ENCODE measurements at regions not wholly inside any gene's neighbourhood (a gene's known extent, or its start where the extent isn't known, plus 50 kb on each side); places are given as distances from the start of the nearest gene placed in this dataset.

DNA sequence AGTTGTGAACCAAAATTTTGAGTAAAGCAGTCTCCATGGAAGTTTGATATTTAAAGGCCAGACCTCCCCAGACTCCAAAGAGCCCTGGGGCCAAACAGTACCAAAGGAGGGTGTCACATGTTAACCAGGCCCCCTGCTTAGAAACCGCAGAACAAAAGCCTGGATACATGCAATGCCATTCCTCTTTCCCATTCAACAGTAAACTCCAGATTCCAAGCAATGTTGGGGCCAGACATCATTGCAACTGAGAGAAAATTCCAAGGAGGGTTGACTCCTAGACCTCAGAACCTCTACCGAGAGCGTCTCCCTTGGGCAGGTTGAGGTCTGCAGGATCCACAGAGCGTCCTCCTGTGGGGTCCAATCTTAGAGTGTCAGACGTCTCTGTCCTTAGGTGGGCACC lies 404.4 kb upstream of the SYT4 start:
- Histone ChIP-seq H3K27me3 (no peaks in the 10 kb centered on the region), H3K27ac (no peak overlapping the region), H3K4me1 (no peaks in the 10 kb centered on the region), H3K36me3 (no peaks in the 10 kb centered on the region), H3K4me3 (no peak overlapping the region), H3K9me3 (no peaks in the 10 kb centered on the region)
- DNase-seq = no peak
- no peak for ATAC-seq
- in situ Hi-C loops (cut with MboI; ENCODE audit: low sequenced_read_pairs in 4 of 4) (no loop called here), intact Hi-C loops (cut with DNase I; ENCODE audit: low total_unique reads) (no loop called here)
- TF ChIP-seq, protein P1, sequence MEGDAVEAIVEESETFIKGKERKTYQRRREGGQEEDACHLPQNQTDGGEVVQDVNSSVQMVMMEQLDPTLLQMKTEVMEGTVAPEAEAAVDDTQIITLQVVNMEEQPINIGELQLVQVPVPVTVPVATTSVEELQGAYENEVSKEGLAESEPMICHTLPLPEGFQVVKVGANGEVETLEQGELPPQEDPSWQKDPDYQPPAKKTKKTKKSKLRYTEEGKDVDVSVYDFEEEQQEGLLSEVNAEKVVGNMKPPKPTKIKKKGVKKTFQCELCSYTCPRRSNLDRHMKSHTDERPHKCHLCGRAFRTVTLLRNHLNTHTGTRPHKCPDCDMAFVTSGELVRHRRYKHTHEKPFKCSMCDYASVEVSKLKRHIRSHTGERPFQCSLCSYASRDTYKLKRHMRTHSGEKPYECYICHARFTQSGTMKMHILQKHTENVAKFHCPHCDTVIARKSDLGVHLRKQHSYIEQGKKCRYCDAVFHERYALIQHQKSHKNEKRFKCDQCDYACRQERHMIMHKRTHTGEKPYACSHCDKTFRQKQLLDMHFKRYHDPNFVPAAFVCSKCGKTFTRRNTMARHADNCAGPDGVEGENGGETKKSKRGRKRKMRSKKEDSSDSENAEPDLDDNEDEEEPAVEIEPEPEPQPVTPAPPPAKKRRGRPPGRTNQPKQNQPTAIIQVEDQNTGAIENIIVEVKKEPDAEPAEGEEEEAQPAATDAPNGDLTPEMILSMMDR (IDR thresholded peaks at IDR 0.05 in 4 of 5, conservative IDR thresholded peaks at IDR 0.05 in 1 of 5) = no peak
- TF ChIP-seq POLR2A (IDR thresholded peaks at IDR 0.05) = no peak

DNA sequence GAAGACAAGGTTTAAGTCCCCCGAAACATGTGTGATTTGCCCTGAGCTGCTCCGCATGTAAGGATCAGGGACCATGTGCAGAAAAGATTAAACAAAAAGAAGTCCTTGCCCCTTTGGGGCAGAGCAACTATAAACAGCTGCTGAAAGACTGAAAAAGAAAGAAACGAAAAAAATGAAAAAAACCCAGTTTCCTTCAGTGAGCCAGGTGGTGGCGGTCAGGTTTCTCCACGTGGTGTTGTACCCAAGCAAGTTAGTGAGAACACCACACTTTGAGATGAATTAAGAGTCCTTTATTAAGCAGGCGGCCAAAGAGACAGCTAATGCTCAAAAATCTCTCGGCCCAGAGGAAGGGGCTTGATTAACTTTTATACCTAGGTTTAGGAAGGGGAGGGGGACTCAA lies 404.9 kb upstream of the SYT4 start:
- TF ChIP-seq, protein P1 (IDR thresholded peaks at IDR 0.05 in 4 of 5, conservative IDR thresholded peaks at IDR 0.05 in 1 of 5) = no peak
- no peak for TF ChIP-seq POLR2A (IDR thresholded peaks at IDR 0.05)
- no peak for DNase-seq
- intact Hi-C loops (cut with DNase I; ENCODE audit: low total_unique reads) (no loop called here), in situ Hi-C loops (cut with MboI; ENCODE audit: low sequenced_read_pairs in 4 of 4) (no loop called here)
- H3K9me3 ChIP-seq = no peaks in the 10 kb centered on the region
- H3K27me3 ChIP-seq = no peaks in the 10 kb centered on the region
- H3K4me1 ChIP-seq = no peaks in the 10 kb centered on the region
- H3K27ac ChIP-seq = no peak overlapping the region
- H3K4me3 ChIP-seq = no peak overlapping the region
- no peaks in the 10 kb centered on the region for H3K36me3 ChIP-seq
- ATAC-seq = no peak

DNA sequence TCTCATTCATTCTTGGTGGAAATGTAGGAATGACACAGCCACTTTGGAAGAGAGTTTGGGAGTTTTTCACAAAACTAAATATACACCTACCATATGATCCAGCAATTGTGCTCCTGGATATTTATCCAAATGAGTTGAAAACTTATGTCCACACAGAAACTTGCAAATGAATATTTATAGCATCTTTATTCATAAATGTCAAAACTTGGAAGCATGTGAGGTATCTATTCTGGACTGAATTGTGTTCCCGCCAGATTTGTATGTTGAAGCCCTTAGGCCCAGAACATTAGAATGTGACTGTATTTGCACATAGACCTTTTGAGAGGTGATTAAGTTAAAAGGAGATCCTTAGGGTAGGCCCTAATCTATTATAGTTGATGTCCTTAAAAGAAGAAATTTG lies 409.4 kb upstream of the SYT4 start:
- Histone ChIP-seq H3K27me3 (no peaks in the 10 kb centered on the region), H3K4me1 (no peaks in the 10 kb centered on the region), H3K9me3 (peaks cover 0 to 4% (median 0%) of the 10 kb centered on the region in 3 donors), H3K27ac (no peak overlapping the region), H3K4me3 (no peak overlapping the region), H3K36me3 (no peaks in the 10 kb centered on the region)
- no peak for TF ChIP-seq POLR2A (IDR thresholded peaks at IDR 0.05)
- TF ChIP-seq, protein P1 (IDR thresholded peaks at IDR 0.05 in 4 of 5, conservative IDR thresholded peaks at IDR 0.05 in 1 of 5) = no peak
- ATAC-seq (no peak), DNase-seq (no peak)
- intact Hi-C loops (cut with DNase I; ENCODE audit: low total_unique reads) = no loop called here
- in situ Hi-C loops (cut with MboI; ENCODE audit: low sequenced_read_pairs in 4 of 4) = no loop called here

DNA sequence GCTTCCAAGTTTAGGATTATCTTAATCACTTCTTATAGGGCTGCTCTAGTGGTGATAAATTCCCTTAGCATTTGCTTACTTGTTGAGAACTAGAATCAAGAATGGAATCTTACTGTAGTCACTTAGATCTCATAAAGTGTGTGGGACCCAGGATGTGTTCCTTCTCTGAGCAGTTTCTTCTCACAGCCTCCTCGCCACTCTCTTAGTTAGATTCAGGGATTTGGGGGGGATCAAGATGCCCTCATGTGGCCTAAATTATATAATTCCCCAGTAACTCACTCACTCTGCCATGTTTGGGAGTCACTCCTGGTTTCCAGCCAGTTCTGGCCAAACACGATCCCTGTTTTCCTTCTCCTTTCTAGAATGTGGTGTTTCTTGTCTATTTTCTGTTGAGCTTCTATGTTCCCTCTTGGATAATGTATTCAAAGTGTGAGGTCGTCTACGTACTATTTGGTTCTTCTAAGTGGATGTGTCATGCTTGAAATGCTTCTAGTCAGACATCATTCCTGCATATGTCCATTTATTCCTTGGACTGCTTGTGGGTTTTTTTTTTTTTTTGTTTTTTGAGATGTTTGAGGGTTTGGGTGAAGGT lies 414.9 kb upstream of the SYT4 start:
- Histone ChIP-seq H3K9me3 (peaks cover 0 to 4% (median 0%) of the 10 kb centered on the region in 3 donors), H3K27me3 (no peaks in the 10 kb centered on the region), H3K4me1 (no peaks in the 10 kb centered on the region), H3K27ac (no peak overlapping the region), H3K36me3 (no peaks in the 10 kb centered on the region), H3K4me3 (no peak overlapping the region)
- TF ChIP-seq POLR2A (IDR thresholded peaks at IDR 0.05) = no peak
- TF ChIP-seq, protein P1 (IDR thresholded peaks at IDR 0.05 in 4 of 5, conservative IDR thresholded peaks at IDR 0.05 in 1 of 5) = no peak
- in situ Hi-C loops (cut with MboI; ENCODE audit: low sequenced_read_pairs in 4 of 4) = no loop called here
- ATAC-seq (no peak), DNase-seq (no peak)
- intact Hi-C loops (cut with DNase I; ENCODE audit: low total_unique reads) = no loop called here

DNA sequence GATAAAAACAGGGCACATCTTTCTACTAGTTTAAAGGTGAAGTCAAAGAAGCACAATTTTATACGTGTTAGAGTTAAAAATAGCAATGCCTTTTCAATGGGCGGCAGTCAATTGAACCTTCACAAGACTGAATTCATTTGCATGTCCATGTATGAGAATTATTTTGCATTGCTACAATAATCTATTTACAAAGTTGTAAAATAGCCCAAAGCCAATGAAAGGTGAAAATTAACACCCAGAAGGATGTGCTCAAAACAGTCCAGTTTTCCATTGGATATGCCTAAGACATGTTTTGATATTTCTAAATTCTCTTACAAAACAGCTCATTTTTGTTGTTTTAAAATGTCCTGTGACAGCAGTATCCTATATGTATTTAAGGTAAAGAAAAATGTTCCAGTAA lies 425.1 kb upstream of the SYT4 start:
- intact Hi-C loops (cut with DNase I; ENCODE audit: low total_unique reads) = no loop called here
- H3K27me3 ChIP-seq = no peaks in the 10 kb centered on the region
- H3K27ac ChIP-seq = no peak overlapping the region
- no peaks in the 10 kb centered on the region for H3K4me1 ChIP-seq
- no peaks in the 10 kb centered on the region for H3K9me3 ChIP-seq
- DNase-seq (no peak), ATAC-seq (no peak)
- TF ChIP-seq, protein P1 (IDR thresholded peaks at IDR 0.05 in 4 of 5, conservative IDR thresholded peaks at IDR 0.05 in 1 of 5) = no peak
- TF ChIP-seq POLR2A (IDR thresholded peaks at IDR 0.05) = no peak
- no peaks in the 10 kb centered on the region for H3K36me3 ChIP-seq
- H3K4me3 ChIP-seq = no peak overlapping the region
- in situ Hi-C loops (cut with MboI; ENCODE audit: low sequenced_read_pairs in 4 of 4) = no loop called here
